Loucy (cell line): ENCODE measurements at regions not wholly inside any gene's neighbourhood (a gene's known extent, or its start where the extent isn't known, plus 50 kb on each side); places are given as distances from the start of the nearest gene placed in this dataset.

Source experiments
- H2AFZ ChIP-seq: fragments of 200-600 bp; sonication (generic); 2 replicates; pipeline ENCODE4 v1.6.0; 2016; ENCODE audit warnings: antibody characterized with exemption, mild to moderate bottlenecking, low read length, moderate library complexity
- H3F3A ChIP-seq: fragments of 200-600 bp; 2 replicates; pipeline ENCODE4 v1.6.0; 2016; ENCODE audit warnings: antibody characterized with exemption, low read depth, mild to moderate bottlenecking
- H3K27me3 ChIP-seq: fragments of 200-600 bp; sonication (generic); 2 replicates; pipeline ENCODE4 v1.6.1; 2014; ENCODE audit warnings: low read length, mild to moderate bottlenecking; ENCODE audit not compliant: insufficient read depth, poor library complexity, severe bottlenecking
- H3K36me3 ChIP-seq: fragments of 200-600 bp; sonication (generic); 2 replicates; pipeline ENCODE4 v1.6.1; 2016; ENCODE audit warnings: low read length; ENCODE audit not compliant: insufficient read depth
- H3K4me1 ChIP-seq: fragments of 200-600 bp; sonication (generic); 2 replicates; pipeline ENCODE4 v1.5.1; 2014; ENCODE audit warnings: low read length, mild to moderate bottlenecking; ENCODE audit not compliant: insufficient read depth, poor library complexity, severe bottlenecking
- H3K4me2 ChIP-seq: fragments of 200-600 bp; sonication (generic); 2 replicates; pipeline ENCODE4 v1.6.0; 2014; ENCODE audit warnings: antibody characterized with exemption, low read length, low read depth, mild to moderate bottlenecking; ENCODE audit not compliant: poor library complexity, severe bottlenecking
- H3K4me3 ChIP-seq: fragments of 200-600 bp; sonication (generic); 2 replicates; pipeline ENCODE4 v1.5.1; 2014; ENCODE audit warnings: low read length, mild to moderate bottlenecking, mixed read lengths; ENCODE audit not compliant: poor library complexity, severe bottlenecking
- H3K79me2 ChIP-seq: fragments of 200-600 bp; sonication (generic); 2 replicates; pipeline ENCODE4 v1.6.1; 2014; ENCODE audit warnings: low read length; ENCODE audit not compliant: insufficient read depth
- H3K9ac ChIP-seq: fragments of 200-600 bp; sonication (generic); 2 replicates; pipeline ENCODE4 v1.6.0; 2014; ENCODE audit warnings: mild to moderate bottlenecking, low read depth, low read length, moderate library complexity; ENCODE audit not compliant: poor library complexity, severe bottlenecking
- H3K9me2 ChIP-seq: fragments of 200-600 bp; sonication (generic); replicated peaks from 2 replicates; pipeline ENCODE4 v1.6.1; 2016; ENCODE audit warnings: low read depth, low read length, mixed read lengths
- H3K9me3 ChIP-seq: fragments of 200-600 bp; sonication (generic); 2 replicates; pipeline ENCODE4 v1.6.1; 2014; ENCODE audit warnings: mild to moderate bottlenecking, antibody characterized with exemption, low read length, low read depth; ENCODE audit not compliant: insufficient read depth
- H4K20me1 ChIP-seq: fragments of 200-600 bp; sonication (generic); 2 replicates; pipeline ENCODE4 v1.6.0; 2014; ENCODE audit warnings: antibody characterized with exemption, low read length, mild to moderate bottlenecking; ENCODE audit not compliant: insufficient read depth, poor library complexity, severe bottlenecking
- EZH2phosphoT487 ChIP-seq: fragments of 200-600 bp; IDR thresholded peaks from 2 replicates; pipeline ENCODE4 v1.6.1; 2018; ENCODE audit warnings: antibody characterized with exemption, mild to moderate bottlenecking, moderate library complexity, borderline replicate concordance
- TF ChIP-seq, protein P1 (sequence below): fragments of 200-600 bp; sonication (generic); conservative IDR thresholded peaks from 2 replicates; pipeline ENCODE4 v1.5.1; 2014; ENCODE audit warnings: mild to moderate bottlenecking, antibody characterized with exemption, low read length

DNA sequence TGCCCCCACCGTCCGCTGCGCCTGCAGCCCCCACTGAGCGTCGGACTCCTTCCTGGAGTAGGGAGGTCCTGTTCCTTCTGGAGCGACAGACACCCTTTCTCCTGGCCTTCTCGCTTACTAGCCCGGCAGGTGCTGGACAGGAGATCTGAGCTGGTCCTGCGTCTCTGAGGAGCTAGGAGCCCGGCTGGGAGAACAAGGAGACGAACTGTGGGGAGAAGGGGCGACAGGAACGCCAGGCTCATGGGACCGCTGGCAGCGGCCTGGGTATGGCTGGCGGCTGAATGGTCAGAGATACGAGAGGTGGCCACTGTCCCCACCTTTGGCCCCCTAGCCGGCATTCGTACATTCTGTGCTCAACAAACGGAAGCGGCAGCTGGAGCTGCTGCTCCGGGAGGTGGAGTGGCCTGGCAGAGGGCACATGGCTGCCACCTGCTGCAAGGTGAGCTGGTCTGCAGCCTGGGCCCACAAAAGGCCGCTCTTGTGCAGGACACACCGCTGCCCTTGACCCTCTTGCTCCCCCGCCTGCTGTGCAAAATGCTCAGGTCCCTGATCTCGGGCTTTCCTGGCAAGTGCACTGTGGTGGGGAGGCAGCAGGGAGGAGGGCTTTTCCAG, 2066.7 kb downstream of the TP53TG3F start:
- H2AFZ ChIP-seq: no peak overlapping the region
- no peaks in the 10 kb centered on the region for H3F3A ChIP-seq
- H3K4me1 ChIP-seq: no peaks in the 10 kb centered on the region
- H3K9ac ChIP-seq: no peak overlapping the region
- no peak overlapping the region for H3K4me3 ChIP-seq
- no peaks in the 10 kb centered on the region for H3K79me2 ChIP-seq
- no peaks in the 10 kb centered on the region for H3K9me2 ChIP-seq
- H3K9me3 ChIP-seq: peaks cover 3% of the 10 kb centered on the region; the same call in 1 of the 2 replicates
- no peaks in the 10 kb centered on the region for H4K20me1 ChIP-seq
- H3K4me2 ChIP-seq: no peak overlapping the region
- H3K27me3 ChIP-seq: no peaks in the 10 kb centered on the region
- TF ChIP-seq, protein P1, sequence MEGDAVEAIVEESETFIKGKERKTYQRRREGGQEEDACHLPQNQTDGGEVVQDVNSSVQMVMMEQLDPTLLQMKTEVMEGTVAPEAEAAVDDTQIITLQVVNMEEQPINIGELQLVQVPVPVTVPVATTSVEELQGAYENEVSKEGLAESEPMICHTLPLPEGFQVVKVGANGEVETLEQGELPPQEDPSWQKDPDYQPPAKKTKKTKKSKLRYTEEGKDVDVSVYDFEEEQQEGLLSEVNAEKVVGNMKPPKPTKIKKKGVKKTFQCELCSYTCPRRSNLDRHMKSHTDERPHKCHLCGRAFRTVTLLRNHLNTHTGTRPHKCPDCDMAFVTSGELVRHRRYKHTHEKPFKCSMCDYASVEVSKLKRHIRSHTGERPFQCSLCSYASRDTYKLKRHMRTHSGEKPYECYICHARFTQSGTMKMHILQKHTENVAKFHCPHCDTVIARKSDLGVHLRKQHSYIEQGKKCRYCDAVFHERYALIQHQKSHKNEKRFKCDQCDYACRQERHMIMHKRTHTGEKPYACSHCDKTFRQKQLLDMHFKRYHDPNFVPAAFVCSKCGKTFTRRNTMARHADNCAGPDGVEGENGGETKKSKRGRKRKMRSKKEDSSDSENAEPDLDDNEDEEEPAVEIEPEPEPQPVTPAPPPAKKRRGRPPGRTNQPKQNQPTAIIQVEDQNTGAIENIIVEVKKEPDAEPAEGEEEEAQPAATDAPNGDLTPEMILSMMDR: no peak
- no peak for TF ChIP-seq EZH2phosphoT487
- H3K36me3 ChIP-seq: no peaks in the 10 kb centered on the region

DNA sequence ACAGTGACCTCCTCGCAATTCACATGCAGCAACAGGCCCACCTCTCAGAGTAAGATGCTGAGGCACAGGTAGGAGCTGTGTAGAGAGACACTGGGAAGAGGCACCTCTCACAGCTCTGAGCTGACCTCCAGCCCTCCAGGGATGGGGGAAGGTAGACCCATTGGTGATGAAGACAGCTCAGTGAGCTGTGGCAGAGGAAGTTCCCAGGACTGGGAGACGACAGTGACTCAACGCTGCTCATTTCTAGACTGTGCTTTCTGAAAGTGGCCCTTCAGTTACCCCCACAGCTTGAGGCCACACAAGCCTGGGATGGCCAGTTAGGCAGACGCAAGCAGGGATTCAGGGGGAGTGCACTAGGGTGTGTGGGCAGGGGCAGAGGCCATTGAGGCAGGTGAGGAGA, 2073.2 kb downstream of the TP53TG3F start:
- Histone ChIP-seq H3K9me2 (no peaks in the 10 kb centered on the region), H4K20me1 (no peaks in the 10 kb centered on the region), H3K79me2 (no peaks in the 10 kb centered on the region), H3K9me3 (peaks cover 3% of the 10 kb centered on the region; the same call in 1 of the 2 replicates), H3K27me3 (no peaks in the 10 kb centered on the region), H3F3A (no peaks in the 10 kb centered on the region), H3K9ac (no peak overlapping the region), H2AFZ (no peak overlapping the region), H3K4me3 (no peak overlapping the region), H3K36me3 (no peaks in the 10 kb centered on the region), H3K4me1 (no peaks in the 10 kb centered on the region), H3K4me2 (no peak overlapping the region)
- TF ChIP-seq EZH2phosphoT487: no peak
- TF ChIP-seq, protein P1: no peak

DNA sequence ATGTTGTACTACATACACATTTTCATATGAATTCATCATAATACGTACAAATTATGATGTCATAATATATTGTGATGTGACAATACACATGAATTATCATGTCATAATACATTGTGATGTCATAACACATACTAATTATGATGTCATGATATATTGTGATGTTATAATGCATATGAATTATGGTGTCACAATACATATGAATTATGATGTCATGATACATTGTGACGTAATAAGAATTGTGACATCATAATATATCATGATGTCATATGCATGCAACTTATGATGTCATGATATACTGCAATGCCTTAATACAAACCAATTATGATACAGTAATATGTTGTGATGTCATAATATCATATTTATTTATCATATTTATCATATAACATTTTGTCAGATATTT, 2074.3 kb downstream of the TP53TG3F start:
- no peak overlapping the region for H3K9ac ChIP-seq
- no peak overlapping the region for H2AFZ ChIP-seq
- H3K27me3 ChIP-seq: no peaks in the 10 kb centered on the region
- no peaks in the 10 kb centered on the region for H3F3A ChIP-seq
- no peaks in the 10 kb centered on the region for H3K36me3 ChIP-seq
- H3K4me3 ChIP-seq: no peak overlapping the region
- no peaks in the 10 kb centered on the region for H3K79me2 ChIP-seq
- TF ChIP-seq, protein P1: no peak
- TF ChIP-seq EZH2phosphoT487: no peak
- H4K20me1 ChIP-seq: no peaks in the 10 kb centered on the region
- peaks cover 3% of the 10 kb centered on the region; the same call in 1 of the 2 replicates for H3K9me3 ChIP-seq
- no peaks in the 10 kb centered on the region for H3K4me1 ChIP-seq
- no peaks in the 10 kb centered on the region for H3K9me2 ChIP-seq
- no peak overlapping the region for H3K4me2 ChIP-seq
